ENCODE measurements at regions not wholly inside any gene's neighbourhood (a gene's known extent, or its start where the extent isn't known, plus 50 kb on each side); places are given as distances from the start of the nearest gene placed in this dataset.

- no peak for TF ChIP-seq CTCF (IDR thresholded peaks at IDR 0.05; ENCODE audit: low read depth, low read length, missing input control)
- no peak for TF ChIP-seq YY1 (IDR thresholded peaks at IDR 0.05)
- no peak for TF ChIP-seq HNF4G (IDR thresholded peaks at IDR 0.05)
- no peak for TF ChIP-seq ATF3 (IDR thresholded peaks at IDR 0.05)
- no peak for TF ChIP-seq TAF1 (conservative IDR thresholded peaks at IDR 0.05)
- TF ChIP-seq REST (IDR thresholded peaks at IDR 0.05): no peak
- TF ChIP-seq SP1 (IDR thresholded peaks at IDR 0.05): no peak
- TF ChIP-seq JUND (IDR thresholded peaks at IDR 0.05): no peak
These were observed 84.8 kb downstream of the CD24 start for GRCh38 chr6:106889692-106890091.
